ENCODE measurements at regions not wholly inside any gene's neighbourhood (a gene's known extent, or its start where the extent isn't known, plus 50 kb on each side); places are given as distances from the start of the nearest gene placed in this dataset.

- no peaks in the 10 kb centered on the region for H3K79me2 ChIP-seq (ENCODE audit: insufficient read depth, low read length)
- H3K4me3 ChIP-seq (ENCODE audit: low read length, poor library complexity, severe bottlenecking) = no peak overlapping the region
- H3K4me2 ChIP-seq (ENCODE audit: low read depth, low read length, poor library complexity, severe bottlenecking) = no peak overlapping the region
- no peak overlapping the region for H3K9ac ChIP-seq (ENCODE audit: low read depth, low read length, poor library complexity, severe bottlenecking)
- no peaks in the 10 kb centered on the region for H3K36me3 ChIP-seq (ENCODE audit: insufficient read depth, low read length)
- H2AFZ ChIP-seq (ENCODE audit: low read length) = no peak overlapping the region
- H3K9me3 ChIP-seq (ENCODE audit: insufficient read depth, low read depth, low read length) = no peaks in the 10 kb centered on the region
- no peaks in the 10 kb centered on the region for H3F3A ChIP-seq (ENCODE audit: low read depth)
- no peak for TF ChIP-seq EZH2phosphoT487 (IDR thresholded peaks at IDR 0.05; ENCODE audit: borderline replicate concordance)
- TF ChIP-seq, protein P1, sequence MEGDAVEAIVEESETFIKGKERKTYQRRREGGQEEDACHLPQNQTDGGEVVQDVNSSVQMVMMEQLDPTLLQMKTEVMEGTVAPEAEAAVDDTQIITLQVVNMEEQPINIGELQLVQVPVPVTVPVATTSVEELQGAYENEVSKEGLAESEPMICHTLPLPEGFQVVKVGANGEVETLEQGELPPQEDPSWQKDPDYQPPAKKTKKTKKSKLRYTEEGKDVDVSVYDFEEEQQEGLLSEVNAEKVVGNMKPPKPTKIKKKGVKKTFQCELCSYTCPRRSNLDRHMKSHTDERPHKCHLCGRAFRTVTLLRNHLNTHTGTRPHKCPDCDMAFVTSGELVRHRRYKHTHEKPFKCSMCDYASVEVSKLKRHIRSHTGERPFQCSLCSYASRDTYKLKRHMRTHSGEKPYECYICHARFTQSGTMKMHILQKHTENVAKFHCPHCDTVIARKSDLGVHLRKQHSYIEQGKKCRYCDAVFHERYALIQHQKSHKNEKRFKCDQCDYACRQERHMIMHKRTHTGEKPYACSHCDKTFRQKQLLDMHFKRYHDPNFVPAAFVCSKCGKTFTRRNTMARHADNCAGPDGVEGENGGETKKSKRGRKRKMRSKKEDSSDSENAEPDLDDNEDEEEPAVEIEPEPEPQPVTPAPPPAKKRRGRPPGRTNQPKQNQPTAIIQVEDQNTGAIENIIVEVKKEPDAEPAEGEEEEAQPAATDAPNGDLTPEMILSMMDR (conservative IDR thresholded peaks at IDR 0.05; ENCODE audit: low read length) = no peak
- no peaks in the 10 kb centered on the region for H3K27me3 ChIP-seq (ENCODE audit: insufficient read depth, low read length, poor library complexity, severe bottlenecking)
- H4K20me1 ChIP-seq (ENCODE audit: insufficient read depth, low read length, poor library complexity, severe bottlenecking) = no peaks in the 10 kb centered on the region
- H3K4me1 ChIP-seq (ENCODE audit: insufficient read depth, low read length, poor library complexity, severe bottlenecking) = no peaks in the 10 kb centered on the region
- H3K9me2 ChIP-seq (replicated peaks; ENCODE audit: low read depth, low read length) = no peaks in the 10 kb centered on the region
Observed at GRCh38 chr1:209531549-209531948, 52.0 kb upstream of the CAMK1G start.

Data from Loucy (cell line).